Neural progenitor cell (in vitro differentiated cells): ENCODE measurements at regions not wholly inside any gene's neighbourhood (a gene's known extent, or its start where the extent isn't known, plus 50 kb on each side); places are given as distances from the start of the nearest gene placed in this dataset.

Experiments
- DNase-seq: peaks from one replicate; pipeline ENCODE4 v3.0.0-alpha.2; 2016; ENCODE audit warnings: low spot score
- H2AFZ ChIP-seq: fragments of 200-600 bp; sonication (generic); replicated peaks from 2 replicates; pipeline ENCODE4 v1.6.1; 2016; ENCODE audit warnings: antibody characterized with exemption
- H3F3A ChIP-seq: fragments of 200-600 bp; sonication (generic); 2 replicates; pipeline ENCODE4 v1.6.1; 2016; ENCODE audit warnings: antibody characterized with exemption, low read depth
- H3K27ac ChIP-seq: fragments of 200-600 bp; sonication (generic); 2 replicates; pipeline ENCODE4 v1.5.1; 2016; ENCODE audit warnings: mild to moderate bottlenecking
- H3K27me3 ChIP-seq: fragments of 200-600 bp; sonication (generic); 2 replicates; pipeline ENCODE4 v1.6.1; 2016; ENCODE audit warnings: mild to moderate bottlenecking, moderate library complexity
- H3K36me3 ChIP-seq: fragments of 200-600 bp; sonication (generic); 2 replicates; pipeline ENCODE4 v1.5.1; 2016
- H3K4me1 ChIP-seq: fragments of 200-600 bp; sonication (generic); 2 replicates; pipeline ENCODE4 v1.6.1; 2016; ENCODE audit warnings: mixed run types
- H3K4me2 ChIP-seq: fragments of 200-600 bp; sonication (generic); 2 replicates; pipeline ENCODE4 v1.6.1; 2016
- H3K4me3 ChIP-seq: fragments of 200-600 bp; sonication (generic); 2 replicates; pipeline ENCODE4 v1.5.1; 2016
- H3K79me2 ChIP-seq: fragments of 200-600 bp; sonication (generic); 2 replicates; pipeline ENCODE4 v1.6.1; 2016; ENCODE audit warnings: low read depth
- H3K9ac ChIP-seq: fragments of 200-600 bp; sonication (generic); 2 replicates; pipeline ENCODE4 v1.6.1; 2016
- H3K9me3 ChIP-seq: fragments of 200-600 bp; sonication (generic); 2 replicates; pipeline ENCODE4 v1.5.1; 2016; ENCODE audit warnings: low read depth
- H4K20me1 ChIP-seq: fragments of 200-600 bp; sonication (generic); 2 replicates; pipeline ENCODE4 v1.6.1; 2016; ENCODE audit warnings: low read depth
- H3K27ac Mint-ChIP-seq: 3 replicates; pipeline ENCODE4 v1.8.0; 2021; ENCODE audit warnings: mixed read lengths
- H3K27me3 Mint-ChIP-seq: 2 replicates; pipeline ENCODE4 v1.8.0; 2022; ENCODE audit warnings: low read depth, mild to moderate bottlenecking, inconsistent platforms, moderate library complexity, mixed read lengths; ENCODE audit not compliant: insufficient read depth
- H3K36me3 Mint-ChIP-seq: 3 replicates; pipeline ENCODE4 v1.8.0; 2021; ENCODE audit warnings: mixed read lengths
- H3K4me1 Mint-ChIP-seq: 3 replicates; pipeline ENCODE4 v1.8.0; 2021; ENCODE audit warnings: mixed read lengths
- H3K4me3 Mint-ChIP-seq: 3 replicates; pipeline ENCODE4 v1.8.0; 2021; ENCODE audit warnings: mild to moderate bottlenecking, moderate library complexity, mixed read lengths
- H3K9me3 Mint-ChIP-seq: 3 replicates; pipeline ENCODE4 v1.8.0; 2020; ENCODE audit warnings: mixed read lengths
- CTCF ChIP-seq: fragments of 200-600 bp; sonication (generic); IDR thresholded peaks from 2 replicates; pipeline ENCODE4 v1.5.1; 2017; ENCODE audit warnings: antibody characterized with exemption, mild to moderate bottlenecking
- EZH2 ChIP-seq: fragments of 200-600 bp; sonication (generic); IDR thresholded peaks from 2 replicates; pipeline ENCODE4 v1.6.1; 2017; ENCODE audit warnings: antibody characterized with exemption, mild to moderate bottlenecking, moderate library complexity
- EZH2phosphoT487 ChIP-seq: fragments of 200-600 bp; sonication (generic); IDR thresholded peaks from 2 replicates; pipeline ENCODE4 v1.6.1; 2017; ENCODE audit warnings: antibody characterized with exemption

- no peak for DNase-seq
- Mint-ChIP-seq H3K36me3 (no peaks in the 10 kb centered on the region), H3K27ac (no peak overlapping the region), H3K27me3 (no peaks in the 10 kb centered on the region), H3K4me3 (no peak overlapping the region), H3K9me3 (no peaks in the 10 kb centered on the region), H3K4me1 (no peaks in the 10 kb centered on the region)
- no peak overlapping the region for H3K4me3 ChIP-seq
- no peaks in the 10 kb centered on the region for H3K79me2 ChIP-seq
- TF ChIP-seq EZH2 (no peak), EZH2phosphoT487 (no peak), CTCF (no peak)
- no peak overlapping the region for H3K27ac ChIP-seq
- H2AFZ ChIP-seq: no peak overlapping the region
- H3K27me3 ChIP-seq: no peaks in the 10 kb centered on the region
- H3K9me3 ChIP-seq: no peaks in the 10 kb centered on the region
- H3K9ac ChIP-seq: no peak overlapping the region
- no peak overlapping the region for H3K4me2 ChIP-seq
- peaks cover 5% of the 10 kb centered on the region for H3K4me1 ChIP-seq
- no peaks in the 10 kb centered on the region for H4K20me1 ChIP-seq
- H3F3A ChIP-seq: no peaks in the 10 kb centered on the region
- no peaks in the 10 kb centered on the region for H3K36me3 ChIP-seq
These were observed 408.3 kb downstream of the PPARGC1A start for GRCh38 chr4:23481566-23481965.

GRCh38 chr4:23477905-23478304 lies 411.9 kb downstream of the PPARGC1A start:
- no peaks in the 10 kb centered on the region for H3K4me1 Mint-ChIP-seq
- H3K4me3 Mint-ChIP-seq: no peak overlapping the region
- Histone ChIP-seq H3K9ac (no peak overlapping the region), H3K4me2 (no peak overlapping the region), H3F3A (no peaks in the 10 kb centered on the region), H3K36me3 (no peaks in the 10 kb centered on the region), H3K9me3 (no peaks in the 10 kb centered on the region), H3K4me3 (no peak overlapping the region), H3K27me3 (no peaks in the 10 kb centered on the region), H3K27ac (no peak overlapping the region), H3K79me2 (no peaks in the 10 kb centered on the region), H2AFZ (peak overlapping the region; percentile 35), H4K20me1 (no peaks in the 10 kb centered on the region), H3K4me1 (no peaks in the 10 kb centered on the region)
- TF ChIP-seq EZH2 (no peak), EZH2phosphoT487 (no peak), CTCF (no peak)
- no peak overlapping the region for H3K27ac Mint-ChIP-seq
- no peak for DNase-seq
- peaks cover 4% of the 10 kb centered on the region for H3K27me3 Mint-ChIP-seq
- no peaks in the 10 kb centered on the region for H3K36me3 Mint-ChIP-seq
- peaks cover 4% of the 10 kb centered on the region for H3K9me3 Mint-ChIP-seq

- no peak overlapping the region for H3K9ac ChIP-seq
- H3K4me3 Mint-ChIP-seq: no peak overlapping the region
These were observed 413.2 kb downstream of the PPARGC1A start for GRCh38 chr4:23476515-23477090.

More at GRCh38 chr4:23476515-23477090, 413.2 kb downstream of the PPARGC1A start:
- no peaks in the 10 kb centered on the region for H3K4me1 ChIP-seq
- no peaks in the 10 kb centered on the region for H3K9me3 ChIP-seq
- no peak overlapping the region for H3K27ac Mint-ChIP-seq
- H3K36me3 Mint-ChIP-seq: no peaks in the 10 kb centered on the region
- no peaks in the 10 kb centered on the region for H3F3A ChIP-seq
- no peaks in the 10 kb centered on the region for H4K20me1 ChIP-seq
- DNase-seq: no peak
- no peaks in the 10 kb centered on the region for H3K27me3 ChIP-seq
- no peaks in the 10 kb centered on the region for H3K36me3 ChIP-seq
- no peaks in the 10 kb centered on the region for H3K79me2 ChIP-seq
- H3K27me3 Mint-ChIP-seq: peaks cover 4% of the 10 kb centered on the region
- TF ChIP-seq CTCF (no peak), EZH2 (no peak), EZH2phosphoT487 (no peak)
- H3K27ac ChIP-seq: no peak overlapping the region
- no peak overlapping the region for H2AFZ ChIP-seq
- no peak overlapping the region for H3K4me2 ChIP-seq
- peaks cover 8% of the 10 kb centered on the region for H3K9me3 Mint-ChIP-seq
- no peak overlapping the region for H3K4me3 ChIP-seq
- no peaks in the 10 kb centered on the region for H3K4me1 Mint-ChIP-seq
